G401.6 (cell line): ENCODE measurements at regions not wholly inside any gene's neighbourhood (a gene's known extent, or its start where the extent isn't known, plus 50 kb on each side); places are given as distances from the start of the nearest gene placed in this dataset.

ENCODE experiments used
- FAIRE-seq: peaks from 2 replicates; lab custom pipeline; 2012; peaks lifted over from hg19 to GRCh38; lab: Jason Lieb, UNC

DNA sequence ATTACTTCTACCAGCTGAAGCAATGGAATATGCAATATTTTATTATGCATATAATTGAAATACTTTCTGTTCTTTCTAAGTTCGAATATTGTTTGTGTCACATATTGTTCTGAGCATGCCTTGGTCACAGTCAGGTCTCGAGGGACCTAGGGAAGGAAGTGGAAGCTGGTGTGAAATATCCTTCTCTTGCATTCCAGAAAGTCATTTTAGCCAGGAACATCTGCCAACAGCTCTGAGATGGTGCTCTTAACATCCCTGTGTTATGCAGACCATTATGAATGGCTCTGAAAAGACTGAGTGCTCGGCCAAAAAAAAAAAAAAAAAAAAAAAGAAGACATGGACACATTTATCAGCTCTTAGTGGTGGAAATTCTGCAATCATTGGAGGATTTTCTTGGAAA lies 132.7 kb upstream of the JAG1 start:
- no peak for FAIRE-seq

DNA sequence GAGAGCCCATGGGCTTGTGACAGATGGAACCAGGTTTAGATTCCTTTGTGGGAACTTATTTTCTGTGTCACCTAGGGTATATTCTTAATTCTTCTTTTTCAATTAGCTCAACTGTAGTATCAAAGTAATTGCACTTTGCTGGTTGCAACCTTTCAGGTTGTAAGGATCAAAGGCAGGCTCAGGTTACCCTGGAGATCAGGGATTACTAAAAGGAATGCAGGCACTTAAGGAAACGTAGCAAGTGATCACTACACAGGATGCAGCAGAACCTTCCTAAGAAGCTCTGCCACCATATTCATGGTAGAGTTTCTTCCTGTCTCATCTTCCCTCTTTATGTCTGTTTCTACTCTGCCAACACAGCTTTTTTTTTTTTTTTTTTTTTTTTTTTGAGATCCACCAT lies 133.2 kb upstream of the JAG1 start:
- FAIRE-seq: no peak

DNA sequence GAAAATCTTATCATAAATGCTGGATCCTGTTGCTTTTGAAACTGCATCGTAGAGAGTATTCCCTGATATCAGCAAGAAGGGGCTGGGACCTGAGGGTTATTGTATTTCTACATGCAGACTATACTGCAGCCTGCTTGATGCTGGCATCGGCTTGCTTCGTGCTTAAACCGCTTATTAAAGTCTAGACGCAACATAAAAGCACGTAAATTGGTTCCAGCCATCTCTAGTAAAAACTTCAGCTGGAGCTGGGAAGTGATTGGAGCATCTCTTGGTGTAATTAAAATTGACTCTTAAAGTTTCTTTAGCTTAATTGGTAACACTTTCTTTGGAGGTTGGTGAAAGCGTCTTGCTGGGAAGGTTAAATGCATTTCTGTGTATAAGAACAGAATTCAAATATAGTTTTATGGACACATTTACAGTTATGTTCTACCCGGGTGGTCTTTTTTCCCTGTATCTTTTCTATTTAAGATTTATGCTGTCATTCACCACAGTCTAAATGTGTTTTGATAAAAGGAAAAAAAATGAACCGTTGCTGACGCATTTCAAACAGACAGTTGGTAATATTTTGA lies 139.0 kb upstream of the JAG1 start:
- FAIRE-seq: no peak

DNA sequence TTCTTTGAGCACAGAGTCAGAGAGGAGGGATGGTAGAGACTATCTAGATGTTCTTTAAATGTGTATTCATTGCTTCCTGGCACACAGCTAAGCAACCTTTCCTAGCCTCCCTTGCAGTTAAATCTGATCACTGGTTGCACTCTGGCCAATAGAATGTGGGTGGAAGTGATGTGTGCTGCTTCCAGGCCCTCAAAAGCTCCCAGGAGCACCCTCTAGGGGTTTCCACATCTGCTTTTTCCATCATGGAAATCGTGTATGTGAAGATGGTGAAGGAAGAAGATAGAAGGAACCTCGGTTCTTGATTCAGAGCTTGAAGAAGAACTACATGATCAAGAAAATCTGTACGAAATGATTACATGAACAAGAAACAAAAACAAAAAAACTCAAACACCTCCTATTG lies 149.8 kb upstream of the JAG1 start:
- FAIRE-seq: no peak

DNA sequence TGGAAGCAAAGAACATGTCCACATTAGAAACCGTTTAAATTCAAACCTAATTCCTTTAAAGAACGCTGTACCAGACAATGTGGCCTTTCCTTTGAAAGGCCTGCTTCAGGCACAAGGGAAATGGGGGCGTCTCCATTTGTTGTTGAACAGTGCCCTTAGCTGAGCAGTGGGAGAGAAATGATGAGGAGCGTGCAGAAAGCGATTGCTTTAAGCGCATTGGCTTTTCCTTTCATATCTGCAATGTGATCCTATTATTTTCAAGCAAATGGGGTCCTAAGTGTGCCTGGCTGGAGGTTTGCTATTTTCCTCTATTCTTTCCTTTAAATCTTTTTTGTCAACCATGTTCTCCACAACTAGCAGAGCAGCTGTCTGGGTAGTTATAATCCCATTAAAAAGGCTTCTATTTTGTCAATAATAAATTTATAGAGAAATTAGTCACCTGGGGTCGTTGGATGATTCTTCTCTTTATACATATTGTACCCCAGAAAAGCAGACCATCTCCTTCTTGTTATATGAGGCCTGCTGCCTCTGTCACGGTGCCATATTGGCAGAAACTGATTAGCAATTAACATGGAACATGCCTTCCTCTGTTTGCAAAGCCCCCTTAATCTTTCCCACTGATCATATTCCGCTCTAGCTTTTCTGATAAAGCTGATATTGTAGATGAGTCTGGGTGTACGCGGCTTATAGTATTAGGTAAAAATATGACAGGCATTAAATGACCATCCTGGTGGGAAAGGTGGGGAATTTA lies 151.1 kb upstream of the JAG1 start:
- FAIRE-seq: no peak

DNA sequence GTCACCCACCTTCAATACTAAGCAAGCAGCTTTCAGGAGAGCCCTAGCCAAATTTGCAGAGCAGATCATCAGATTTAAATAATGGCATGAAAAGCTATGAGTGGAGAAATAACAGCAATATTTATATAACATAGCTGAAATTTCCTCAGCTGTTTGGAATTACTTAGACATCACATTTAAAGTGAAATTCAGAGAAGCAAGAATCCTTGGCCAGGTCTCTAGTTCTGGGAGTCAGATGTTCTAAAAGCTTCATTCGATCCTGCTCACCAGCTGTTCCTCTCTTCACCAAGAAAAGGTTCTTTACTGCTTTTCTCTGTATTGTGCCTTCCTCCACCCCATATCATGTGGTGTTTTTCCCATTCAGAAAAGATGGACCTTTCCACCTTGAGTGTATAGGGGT lies 152.3 kb upstream of the JAG1 start:
- no peak for FAIRE-seq

DNA sequence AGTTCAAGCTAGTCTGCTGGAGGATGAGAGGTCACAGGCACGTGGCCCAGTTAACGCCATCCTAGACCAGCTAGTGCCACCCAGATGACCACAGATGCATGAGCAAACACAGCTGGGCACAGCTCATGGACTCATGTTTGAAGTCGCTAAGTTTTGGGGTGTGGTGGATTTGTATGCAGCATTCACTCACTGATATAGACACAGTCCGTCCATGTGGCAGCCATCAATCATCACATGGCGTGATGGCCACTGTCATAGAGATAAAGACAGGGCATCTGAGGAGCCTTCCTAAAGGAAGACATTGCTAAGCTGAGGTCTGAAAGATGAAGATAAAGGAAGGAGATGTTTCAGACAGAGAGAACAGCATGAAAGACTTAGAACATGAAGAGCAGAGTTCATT lies 154.4 kb upstream of the JAG1 start:
- no peak for FAIRE-seq

DNA sequence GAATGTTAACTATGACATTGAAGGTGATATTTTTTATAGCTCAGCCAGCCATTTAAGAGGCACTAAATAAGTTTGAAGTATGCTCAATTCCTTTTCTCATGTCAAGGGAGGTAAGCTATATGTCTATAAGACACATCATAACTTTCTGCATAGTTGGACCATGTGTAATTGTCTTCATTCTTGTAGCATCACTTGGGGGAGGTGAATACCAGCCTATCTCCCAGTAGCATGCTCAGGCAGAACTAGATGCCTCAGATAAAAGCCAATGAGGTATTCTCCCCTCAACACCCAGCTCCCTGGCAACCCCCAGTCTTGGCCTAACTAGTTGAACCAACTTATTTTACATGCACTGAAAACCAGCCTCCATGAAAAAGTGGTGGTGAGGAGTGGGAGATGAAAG lies 158.3 kb upstream of the JAG1 start:
- no peak for FAIRE-seq

DNA sequence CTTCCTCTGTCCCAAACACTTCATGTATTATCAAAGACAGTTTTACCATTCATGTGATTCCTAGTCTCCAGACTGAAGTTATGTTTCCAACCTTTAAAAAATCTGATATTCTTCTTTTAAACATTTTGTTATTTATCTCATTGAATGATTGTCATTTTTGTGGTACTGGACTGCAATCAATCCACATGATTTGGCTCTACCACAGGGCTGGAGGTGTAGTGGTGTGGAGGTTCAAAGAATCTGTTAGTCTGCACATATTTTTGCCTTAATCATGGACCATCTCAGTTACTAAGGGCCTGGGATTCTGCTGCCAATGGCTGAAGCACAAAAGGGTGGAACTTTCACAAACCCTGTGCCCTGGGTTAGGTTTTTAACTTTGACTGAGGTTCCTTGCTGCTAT lies 164.1 kb upstream of the JAG1 start:
- no peak for FAIRE-seq

DNA sequence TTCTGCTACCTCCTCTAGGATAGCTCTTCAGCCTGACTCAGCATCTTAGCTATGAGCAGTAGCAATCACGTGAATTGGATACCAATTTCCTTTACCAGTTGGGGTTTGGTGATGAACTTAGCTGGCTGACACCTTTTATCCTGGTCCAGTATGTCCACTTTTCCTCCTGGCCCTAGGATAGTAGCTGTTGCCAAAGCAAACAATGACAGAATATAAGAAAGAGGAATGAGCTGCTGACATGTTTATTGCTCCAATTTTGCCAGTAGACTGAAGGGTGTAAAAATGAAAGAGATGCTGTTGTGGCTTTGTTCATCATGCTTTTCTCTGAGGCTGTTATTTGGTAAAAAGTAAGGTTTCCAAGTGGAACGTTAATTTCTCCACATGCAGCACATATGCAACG lies 168.3 kb upstream of the JAG1 start:
- FAIRE-seq: no peak

DNA sequence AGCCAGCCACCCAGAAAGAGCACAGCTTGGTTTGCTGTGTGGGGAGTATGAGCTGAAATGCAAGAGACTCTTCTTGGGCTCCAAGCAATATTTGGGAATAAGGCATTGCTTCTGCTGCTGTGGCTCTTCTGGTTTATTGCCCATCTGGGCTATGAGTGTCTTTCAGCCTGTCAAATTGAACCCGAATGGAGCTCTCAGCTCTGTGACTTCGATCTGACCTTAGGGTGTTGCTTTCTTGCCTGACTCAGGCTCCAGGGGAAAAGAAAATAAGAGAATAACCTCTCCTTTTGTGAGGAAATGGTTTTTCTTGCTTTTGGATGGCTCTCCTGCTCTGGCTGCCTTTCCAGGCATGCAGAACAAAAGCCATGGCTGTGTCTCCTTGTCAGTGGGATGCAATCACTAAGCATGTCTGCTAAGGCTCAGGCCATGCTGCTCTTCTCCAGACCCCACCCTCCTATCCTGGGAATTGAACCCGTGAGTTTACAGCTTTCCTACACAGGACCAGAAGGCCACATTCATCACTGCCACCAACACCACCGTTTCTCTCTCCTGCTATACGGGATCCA lies 169.4 kb upstream of the JAG1 start:
- FAIRE-seq: no peak

DNA sequence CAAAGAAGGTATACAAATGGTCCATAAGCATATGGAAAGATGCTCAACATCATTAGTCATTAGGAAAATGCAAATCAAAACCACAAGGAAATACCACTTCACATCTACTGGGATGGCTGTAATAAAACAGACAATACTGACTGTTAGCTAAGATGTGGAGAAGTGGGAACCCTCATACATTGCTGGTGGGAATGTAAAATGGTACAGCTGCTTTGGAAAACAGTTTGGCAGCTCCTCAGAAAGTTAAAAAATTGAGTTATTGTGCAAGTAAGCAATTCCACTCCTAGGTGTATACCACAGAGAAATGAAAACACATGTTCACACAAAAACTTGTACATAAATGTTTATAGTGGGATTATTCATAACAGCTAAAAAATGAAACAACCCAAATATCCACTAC lies 173.0 kb upstream of the JAG1 start:
- FAIRE-seq: no peak

DNA sequence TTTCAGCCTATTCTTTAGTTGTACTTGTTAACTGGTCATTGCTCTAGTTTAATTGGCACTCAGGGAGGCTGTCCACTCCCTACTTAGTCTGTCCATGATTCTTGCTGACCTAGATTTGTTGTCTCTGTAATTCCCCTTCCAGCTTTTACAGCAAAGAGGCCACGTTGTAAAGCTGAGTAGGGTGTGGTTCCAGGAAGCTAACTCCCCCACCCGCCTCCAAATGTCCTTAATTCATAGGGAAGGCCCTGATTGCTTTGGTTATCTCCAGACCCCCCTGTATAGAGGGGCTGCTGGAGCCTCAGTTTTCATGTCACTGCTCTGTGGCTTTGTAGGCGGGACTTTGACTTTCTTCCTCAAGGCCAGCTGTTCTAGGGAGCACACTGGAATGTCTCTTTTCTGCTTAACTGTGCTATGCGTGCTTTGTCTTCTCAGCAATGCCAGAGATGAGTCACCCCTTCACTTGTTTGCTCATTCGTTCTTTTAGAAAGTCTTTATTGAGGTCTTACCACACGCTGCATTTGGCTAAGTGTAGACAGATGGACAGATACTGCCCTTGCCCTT lies 175.1 kb upstream of the JAG1 start:
- no peak for FAIRE-seq

DNA sequence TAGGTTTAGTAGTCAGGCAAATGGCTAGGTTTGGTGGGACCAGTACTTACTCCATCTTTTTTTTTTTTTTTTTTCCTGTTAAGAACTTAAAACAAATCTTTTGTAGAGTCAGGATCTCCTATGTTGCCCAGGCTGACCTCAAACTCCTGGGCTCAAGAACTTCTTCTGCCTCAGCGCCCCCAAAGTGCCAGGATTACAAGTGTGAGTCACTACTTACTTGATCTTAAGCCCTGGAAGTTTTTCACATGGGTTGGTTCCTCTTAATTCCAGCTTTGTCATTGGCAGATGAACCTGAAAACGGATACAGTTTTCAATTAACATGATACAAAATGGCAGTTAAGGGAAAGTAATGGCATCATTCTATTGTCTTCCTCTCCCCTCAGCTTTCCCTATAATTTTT lies 179.4 kb upstream of the JAG1 start:
- no peak for FAIRE-seq

DNA sequence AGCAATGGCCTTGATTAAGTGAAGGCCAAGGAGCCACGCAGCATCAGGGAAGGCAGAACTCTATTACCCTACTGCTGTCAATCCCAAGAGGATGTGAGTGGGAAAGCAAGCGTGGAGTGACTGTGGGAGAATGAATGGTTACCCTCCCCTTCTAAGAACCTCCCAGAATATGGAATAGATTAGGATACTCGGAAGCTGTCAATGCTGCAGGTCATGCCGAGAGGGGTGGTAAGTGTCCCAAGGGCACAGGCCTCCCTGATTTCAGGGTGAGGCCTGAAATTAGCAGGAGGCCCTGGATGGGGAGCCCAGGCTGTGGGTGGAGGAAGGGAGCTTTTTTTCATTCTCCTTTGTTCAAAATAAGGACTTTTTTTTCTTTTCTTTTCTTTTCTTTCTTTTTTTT lies 179.9 kb upstream of the JAG1 start:
- FAIRE-seq: no peak

DNA sequence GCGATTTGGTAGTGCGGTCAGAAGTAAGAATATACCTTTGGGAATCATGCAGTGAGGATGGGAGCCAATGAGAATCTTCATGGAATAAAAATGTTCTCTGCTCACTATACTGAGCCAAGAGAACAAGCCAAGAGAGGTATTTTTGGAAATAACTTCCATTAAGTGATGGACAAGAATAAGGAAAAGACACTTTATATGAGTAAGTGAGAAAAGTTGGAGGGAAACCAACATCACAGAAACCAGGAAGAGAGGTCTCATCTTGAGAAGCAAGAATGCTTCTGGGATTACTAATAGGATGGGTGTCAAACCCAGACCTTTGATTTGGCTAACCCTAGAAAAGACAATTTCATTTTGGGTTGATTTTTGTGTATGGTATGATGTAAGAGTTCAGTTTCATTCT lies 181.2 kb upstream of the JAG1 start:
- FAIRE-seq: no peak

DNA sequence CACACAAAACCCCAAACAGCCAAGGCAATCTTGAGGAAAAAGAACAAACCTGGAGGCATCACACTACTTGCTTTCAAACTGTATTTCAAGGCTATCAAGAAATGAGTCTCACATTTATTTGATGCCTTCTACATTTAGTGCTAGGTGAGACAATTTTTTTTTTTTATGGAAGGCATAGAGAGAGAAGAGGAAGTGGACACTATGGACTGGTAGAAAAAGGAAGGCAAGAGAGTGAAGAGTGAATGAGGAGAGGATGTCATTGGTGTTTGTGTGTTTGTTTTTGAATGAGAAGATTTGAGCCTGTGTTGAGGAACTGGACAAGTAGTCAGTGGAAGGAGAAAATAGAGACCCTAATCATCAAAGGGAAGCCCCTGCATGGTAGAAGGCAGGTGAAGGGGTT lies 182.0 kb upstream of the JAG1 start:
- no peak for FAIRE-seq

DNA sequence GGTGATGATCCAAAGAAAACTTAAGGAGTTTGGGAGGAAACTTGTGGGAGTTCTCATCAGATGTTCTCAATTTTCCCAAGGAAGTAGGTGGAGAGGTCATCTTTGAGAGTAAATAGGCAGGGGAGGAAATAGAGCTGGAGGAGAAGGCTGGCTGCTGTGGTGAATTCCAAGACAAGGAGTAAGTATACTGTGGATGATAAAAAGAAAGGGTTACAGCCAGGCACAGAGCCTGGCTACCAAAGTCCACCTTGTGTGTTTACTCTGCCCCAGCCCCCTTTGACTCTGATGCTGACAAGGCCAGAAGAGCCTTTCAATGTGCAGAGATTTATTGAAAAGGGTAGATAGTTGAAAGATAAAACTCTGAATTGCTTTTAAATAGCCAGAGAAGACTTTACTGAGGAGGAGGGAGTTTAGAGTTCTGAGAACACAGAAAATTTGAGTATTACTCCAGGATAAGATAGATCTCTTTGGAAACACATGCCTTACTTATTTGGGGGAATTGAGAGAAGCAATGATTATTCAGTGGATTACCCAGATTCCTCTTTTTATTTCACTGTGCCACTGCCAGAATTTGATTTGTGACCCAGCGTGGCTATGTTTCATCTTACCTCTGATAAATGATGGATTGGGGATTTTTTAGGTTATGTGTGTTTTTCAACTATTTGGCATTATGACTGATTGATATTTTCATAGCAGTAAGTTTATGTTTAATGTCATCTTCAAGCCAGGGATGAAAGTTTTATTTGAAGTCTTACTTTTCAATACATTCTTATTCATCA lies 182.6 kb upstream of the JAG1 start:
- no peak for FAIRE-seq

DNA sequence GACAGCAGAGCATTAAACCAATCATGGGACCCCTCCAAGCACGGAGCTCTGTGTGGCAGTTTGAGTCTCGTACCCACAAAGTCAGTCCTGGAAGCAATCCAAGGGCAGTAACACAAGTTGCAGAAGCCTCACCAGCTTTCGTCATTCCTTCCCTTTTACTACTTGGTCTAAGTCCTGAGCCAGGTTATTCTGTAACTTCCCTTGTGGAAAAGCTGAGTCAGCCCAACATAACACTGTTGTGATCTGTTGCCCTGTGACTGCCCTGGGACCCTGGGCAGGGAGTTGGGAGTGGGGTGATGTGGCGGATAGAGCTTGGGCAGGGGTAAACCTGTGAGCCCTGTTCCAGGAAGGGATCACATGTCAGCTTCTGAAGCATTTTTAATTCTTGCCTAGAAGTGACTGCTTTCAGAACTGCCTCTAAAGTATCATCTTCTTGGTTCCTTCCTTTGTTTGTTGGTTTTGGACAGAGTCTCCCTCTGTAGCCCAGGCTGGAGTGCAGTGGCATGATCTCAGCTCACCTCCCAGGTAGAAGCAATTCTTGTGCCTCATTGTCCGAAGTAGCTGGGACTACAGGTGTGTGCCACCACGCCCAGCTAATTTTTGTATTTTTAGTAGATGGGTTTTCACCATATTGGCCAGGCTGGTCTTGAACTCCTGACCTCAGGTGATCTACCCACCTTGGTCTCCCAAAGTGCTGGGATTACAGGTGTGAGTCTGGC lies 183.7 kb upstream of the JAG1 start:
- FAIRE-seq: no peak

DNA sequence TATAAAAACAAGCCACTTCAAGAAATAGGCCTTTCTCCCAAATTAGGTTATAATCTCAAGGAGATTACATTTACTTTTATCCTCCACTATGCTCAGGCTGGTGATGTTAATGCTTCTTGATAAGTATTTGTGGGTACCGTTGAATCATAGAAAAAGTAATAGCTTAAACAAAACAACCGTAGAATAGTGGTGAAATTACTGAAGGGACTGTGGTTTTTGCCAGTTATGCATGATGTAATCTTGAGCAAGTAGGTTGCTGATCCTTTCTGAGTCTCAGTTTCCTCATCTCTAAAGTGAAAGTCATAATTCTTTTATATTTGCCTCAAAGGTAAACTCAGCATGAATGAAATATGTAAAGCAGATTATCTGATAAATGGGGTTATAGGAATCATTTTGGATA lies 187.3 kb upstream of the JAG1 start:
- FAIRE-seq: no peak

DNA sequence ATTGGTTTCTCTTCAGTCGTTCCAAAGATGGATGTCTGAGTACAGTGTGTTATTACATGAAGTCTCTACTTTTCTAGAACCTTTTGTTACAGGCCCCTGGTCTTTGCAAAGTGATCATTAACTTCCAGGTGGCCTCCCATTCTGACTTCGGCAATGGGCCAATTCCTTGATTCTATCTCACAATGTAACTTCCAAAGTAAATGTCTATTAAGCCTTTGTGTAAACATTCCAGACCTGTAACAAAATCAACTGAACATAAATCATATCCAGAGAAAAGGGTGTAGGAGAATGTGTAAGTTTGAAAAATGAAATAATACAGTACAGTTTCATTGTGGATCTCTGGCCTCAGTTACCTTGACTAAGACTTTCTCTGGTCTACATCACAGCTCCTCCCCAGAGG lies 187.8 kb upstream of the JAG1 start:
- no peak for FAIRE-seq

DNA sequence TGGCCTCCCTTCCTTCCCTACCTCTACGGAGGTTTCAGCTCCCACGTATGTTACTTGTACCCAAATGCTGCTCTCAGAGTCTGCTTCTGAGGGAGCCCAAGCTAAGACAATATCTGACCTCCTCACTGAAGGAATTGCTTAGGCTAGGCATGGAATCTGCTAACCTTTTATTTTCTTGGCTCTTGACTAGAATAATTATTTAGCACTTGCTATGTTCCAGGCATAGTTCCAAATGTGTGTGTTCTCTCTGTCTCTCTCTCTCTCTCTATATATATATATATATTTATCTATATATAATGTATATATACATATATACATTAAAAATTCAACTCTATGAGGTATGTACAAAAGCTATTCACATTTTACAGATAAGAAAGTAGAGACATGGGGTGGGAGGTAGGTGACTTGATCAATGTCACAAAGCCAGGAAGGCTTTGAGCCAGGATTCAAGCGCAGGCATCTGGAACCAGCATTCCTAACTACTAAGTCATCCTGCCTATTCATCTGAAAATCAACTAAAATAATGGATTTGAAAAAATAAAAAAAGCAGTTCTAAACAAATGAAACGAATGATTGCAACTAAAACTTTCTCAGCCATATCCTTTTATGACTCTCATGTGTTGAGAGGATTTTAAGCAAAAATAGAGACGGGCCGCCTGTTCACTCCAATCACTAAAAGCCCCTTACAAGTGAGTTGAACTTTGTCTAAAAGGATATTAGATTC lies 189.7 kb upstream of the JAG1 start:
- FAIRE-seq: no peak
